ENCODE measurements at regions not wholly inside any gene's neighbourhood (a gene's known extent, or its start where the extent isn't known, plus 50 kb on each side); places are given as distances from the start of the nearest gene placed in this dataset.

DNA sequence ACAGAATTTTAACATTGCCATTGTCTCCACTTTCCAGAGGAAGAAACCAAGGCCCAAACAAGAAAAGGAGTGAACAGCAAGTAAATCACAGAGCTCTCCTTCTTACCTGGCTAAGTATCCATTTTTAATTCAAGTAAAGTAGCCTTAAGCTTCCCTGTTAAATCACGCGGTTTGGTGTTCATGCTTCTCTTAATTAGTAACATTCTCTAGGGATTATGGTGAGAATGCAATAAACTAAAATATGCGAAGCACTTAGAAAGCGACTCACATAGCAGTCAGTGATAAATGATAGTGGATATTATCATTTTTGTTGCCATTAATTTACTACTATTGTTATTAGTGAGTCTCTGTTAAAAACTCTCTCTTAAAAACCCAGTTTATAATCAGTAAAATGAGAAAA, 630.5 kb upstream of the TMPRSS15 start:
- FAIRE-seq (no peak), DNase-seq (ENCODE audit: low read depth) (no peak)
- H3K27ac ChIP-seq (ENCODE audit: low read depth, low read length), result no peak overlapping the region
- Mint-ChIP-seq H3K4me1 (ENCODE audit: low read depth, unreplicated experiment) (no peaks in the 10 kb centered on the region), H3K9me3 (ENCODE audit: unreplicated experiment) (no peaks in the 10 kb centered on the region), H3K27ac (ENCODE audit: unreplicated experiment) (no peak overlapping the region), H3K36me3 (ENCODE audit: low read depth, unreplicated experiment) (no peaks in the 10 kb centered on the region), H3K27me3 (ENCODE audit: low read depth, unreplicated experiment) (no peaks in the 10 kb centered on the region), H3K4me3 (ENCODE audit: unreplicated experiment) (no peak overlapping the region)
- H3K4me2 ChIP-seq (ENCODE audit: low read length), result no peak overlapping the region
- no peaks in the 10 kb centered on the region for H3K27me3 ChIP-seq (ENCODE audit: insufficient read depth, low read length)
- H3K9ac ChIP-seq (ENCODE audit: low read length), result no peak overlapping the region
- H4K20me1 ChIP-seq (ENCODE audit: insufficient read depth, low read length), result no peaks in the 10 kb centered on the region
- H3K36me3 ChIP-seq (ENCODE audit: insufficient read depth, low read length), result no peaks in the 10 kb centered on the region
- no peaks in the 10 kb centered on the region for H3K9me3 ChIP-seq (ENCODE audit: insufficient read depth, low read depth, low read length)
- H3K79me2 ChIP-seq (ENCODE audit: insufficient read depth, low read length), result no peaks in the 10 kb centered on the region
- H3K4me3 ChIP-seq (ENCODE audit: insufficient read depth, low read depth, low read length), result no peak overlapping the region
- no peak for TF ChIP-seq EZH2 (IDR thresholded peaks at IDR 0.05; ENCODE audit: insufficient read depth, low read length)
- TF ChIP-seq, protein P1, sequence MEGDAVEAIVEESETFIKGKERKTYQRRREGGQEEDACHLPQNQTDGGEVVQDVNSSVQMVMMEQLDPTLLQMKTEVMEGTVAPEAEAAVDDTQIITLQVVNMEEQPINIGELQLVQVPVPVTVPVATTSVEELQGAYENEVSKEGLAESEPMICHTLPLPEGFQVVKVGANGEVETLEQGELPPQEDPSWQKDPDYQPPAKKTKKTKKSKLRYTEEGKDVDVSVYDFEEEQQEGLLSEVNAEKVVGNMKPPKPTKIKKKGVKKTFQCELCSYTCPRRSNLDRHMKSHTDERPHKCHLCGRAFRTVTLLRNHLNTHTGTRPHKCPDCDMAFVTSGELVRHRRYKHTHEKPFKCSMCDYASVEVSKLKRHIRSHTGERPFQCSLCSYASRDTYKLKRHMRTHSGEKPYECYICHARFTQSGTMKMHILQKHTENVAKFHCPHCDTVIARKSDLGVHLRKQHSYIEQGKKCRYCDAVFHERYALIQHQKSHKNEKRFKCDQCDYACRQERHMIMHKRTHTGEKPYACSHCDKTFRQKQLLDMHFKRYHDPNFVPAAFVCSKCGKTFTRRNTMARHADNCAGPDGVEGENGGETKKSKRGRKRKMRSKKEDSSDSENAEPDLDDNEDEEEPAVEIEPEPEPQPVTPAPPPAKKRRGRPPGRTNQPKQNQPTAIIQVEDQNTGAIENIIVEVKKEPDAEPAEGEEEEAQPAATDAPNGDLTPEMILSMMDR (IDR thresholded peaks at IDR 0.05; ENCODE audit: insufficient read depth, low read depth, low read length), result no peak
- H2AFZ ChIP-seq (ENCODE audit: low read depth, low read length), result no peak overlapping the region
- H3K4me1 ChIP-seq (ENCODE audit: insufficient read depth, low read length), result no peaks in the 10 kb centered on the region

- FAIRE-seq, result no peak
- no peak overlapping the region for H3K4me3 ChIP-seq (ENCODE audit: insufficient read depth, low read depth, low read length)
Observed at GRCh38 chr21:19034560-19034959, 631.0 kb upstream of the TMPRSS15 start.

GRCh38 chr21:19045876-19046275, 642.3 kb upstream of the TMPRSS15 start:
- TF ChIP-seq, protein P1 (IDR thresholded peaks at IDR 0.05; ENCODE audit: insufficient read depth, low read depth, low read length), result no peak
- TF ChIP-seq EZH2 (IDR thresholded peaks at IDR 0.05; ENCODE audit: insufficient read depth, low read length), result no peak
- no peak for FAIRE-seq
- H3K79me2 ChIP-seq (ENCODE audit: insufficient read depth, low read length), result no peaks in the 10 kb centered on the region
- H3K9me3 ChIP-seq (ENCODE audit: insufficient read depth, low read depth, low read length), result no peaks in the 10 kb centered on the region
- H4K20me1 ChIP-seq (ENCODE audit: insufficient read depth, low read length), result no peaks in the 10 kb centered on the region
- no peak overlapping the region for H3K9ac ChIP-seq (ENCODE audit: low read length)
- H3K27ac ChIP-seq (ENCODE audit: low read depth, low read length), result no peak overlapping the region
- no peaks in the 10 kb centered on the region for H3K36me3 ChIP-seq (ENCODE audit: insufficient read depth, low read length)
- Mint-ChIP-seq H3K36me3 (ENCODE audit: low read depth, unreplicated experiment) (no peaks in the 10 kb centered on the region), H3K4me1 (ENCODE audit: low read depth, unreplicated experiment) (peaks cover 6% of the 10 kb centered on the region), H3K27ac (ENCODE audit: unreplicated experiment) (no peak overlapping the region), H3K9me3 (ENCODE audit: unreplicated experiment) (no peaks in the 10 kb centered on the region), H3K27me3 (ENCODE audit: low read depth, unreplicated experiment) (no peaks in the 10 kb centered on the region), H3K4me3 (ENCODE audit: unreplicated experiment) (no peak overlapping the region)
- no peaks in the 10 kb centered on the region for H3K4me1 ChIP-seq (ENCODE audit: insufficient read depth, low read length)
- H3K4me3 ChIP-seq (ENCODE audit: insufficient read depth, low read depth, low read length), result no peak overlapping the region
- no peak overlapping the region for H3K4me2 ChIP-seq (ENCODE audit: low read length)
- no peaks in the 10 kb centered on the region for H3K27me3 ChIP-seq (ENCODE audit: insufficient read depth, low read length)
- DNase-seq (ENCODE audit: low read depth), result no peak
- H2AFZ ChIP-seq (ENCODE audit: low read depth, low read length), result no peak overlapping the region

More at GRCh38 chr21:19034560-19034959, 631.0 kb upstream of the TMPRSS15 start:
- Histone ChIP-seq H2AFZ (ENCODE audit: low read depth, low read length) (no peak overlapping the region), H3K4me2 (ENCODE audit: low read length) (no peak overlapping the region), H3K27ac (ENCODE audit: low read depth, low read length) (no peak overlapping the region), H3K36me3 (ENCODE audit: insufficient read depth, low read length) (no peaks in the 10 kb centered on the region), H3K4me1 (ENCODE audit: insufficient read depth, low read length) (no peaks in the 10 kb centered on the region), H3K9me3 (ENCODE audit: insufficient read depth, low read depth, low read length) (no peaks in the 10 kb centered on the region), H4K20me1 (ENCODE audit: insufficient read depth, low read length) (no peaks in the 10 kb centered on the region), H3K27me3 (ENCODE audit: insufficient read depth, low read length) (no peaks in the 10 kb centered on the region), H3K79me2 (ENCODE audit: insufficient read depth, low read length) (no peaks in the 10 kb centered on the region), H3K9ac (ENCODE audit: low read length) (no peak overlapping the region)
- Mint-ChIP-seq H3K4me1 (ENCODE audit: low read depth, unreplicated experiment) (no peaks in the 10 kb centered on the region), H3K9me3 (ENCODE audit: unreplicated experiment) (no peaks in the 10 kb centered on the region), H3K4me3 (ENCODE audit: unreplicated experiment) (no peak overlapping the region), H3K27ac (ENCODE audit: unreplicated experiment) (no peak overlapping the region), H3K27me3 (ENCODE audit: low read depth, unreplicated experiment) (no peaks in the 10 kb centered on the region), H3K36me3 (ENCODE audit: low read depth, unreplicated experiment) (no peaks in the 10 kb centered on the region)
- no peak for DNase-seq (ENCODE audit: low read depth)
- no peak for TF ChIP-seq EZH2 (IDR thresholded peaks at IDR 0.05; ENCODE audit: insufficient read depth, low read length)
- TF ChIP-seq, protein P1 (IDR thresholded peaks at IDR 0.05; ENCODE audit: insufficient read depth, low read depth, low read length), result no peak

Measured in astrocyte (in vitro differentiated cells and primary cell).